ENCODE measurements at regions not wholly inside any gene's neighbourhood (a gene's known extent, or its start where the extent isn't known, plus 50 kb on each side); places are given as distances from the start of the nearest gene placed in this dataset.
A peak's percentile ranks its signal among the peaks of the same experiment; 100 is the strongest.

GRCh38 chr4:96841801-96842200 is 1001.9 kb downstream of the PDHA2 start:
- no peak for DNase-seq

GRCh38 chr4:96844858-96845490 is 1005.1 kb downstream of the PDHA2 start:
- no peak for DNase-seq

- DNase-seq = no peak
Observed at GRCh38 chr4:96845819-96846218, 1005.9 kb downstream of the PDHA2 start.

GRCh38 chr4:96874657-96875056 is 1034.8 kb downstream of the PDHA2 start:
- no peak for DNase-seq

- no peak for DNase-seq
Observed at GRCh38 chr4:96879527-96879926, 1039.6 kb downstream of the PDHA2 start.

GRCh38 chr4:96887857-96888256 is 1048.0 kb downstream of the PDHA2 start:
- no peak for DNase-seq

GRCh38 chr4:96894621-96895020 is 1054.7 kb downstream of the PDHA2 start:
- no peak for DNase-seq

GRCh38 chr4:96895826-96896225 is 1055.9 kb downstream of the PDHA2 start:
- no peak for DNase-seq

- DNase-seq = no peak
Observed at GRCh38 chr4:96912716-96913115, 1072.8 kb downstream of the PDHA2 start.

GRCh38 chr4:96913441-96914080 is 1073.7 kb downstream of the PDHA2 start:
- DNase-seq = no peak

- no peak for DNase-seq
Observed at GRCh38 chr4:96916711-96917110, 1076.8 kb downstream of the PDHA2 start.

- DNase-seq = no peak
Observed at GRCh38 chr4:96936886-96937285, 1097.0 kb downstream of the PDHA2 start.

GRCh38 chr4:96946552-96946951 is 1106.7 kb downstream of the PDHA2 start:
- no peak for DNase-seq

- DNase-seq = no peak
Observed at GRCh38 chr4:96952610-96953009, 1112.7 kb downstream of the PDHA2 start.

GRCh38 chr4:96955226-96955625 is 1115.3 kb downstream of the PDHA2 start:
- DNase-seq = no peak

GRCh38 chr4:96955691-96956090 is 1115.8 kb downstream of the PDHA2 start:
- DNase-seq = no peak

GRCh38 chr4:96969455-96969854 is 1129.6 kb downstream of the PDHA2 start:
- no peak for DNase-seq

GRCh38 chr4:96972920-96973319 is 1133.0 kb downstream of the PDHA2 start:
- no peak for DNase-seq

GRCh38 chr4:96974295-96974694 is 1134.4 kb downstream of the PDHA2 start:
- no peak for DNase-seq

GRCh38 chr4:96983830-96984229 is 1143.9 kb downstream of the PDHA2 start:
- peak; percentile 18 for DNase-seq

GRCh38 chr4:96986816-96987215 is 1146.9 kb downstream of the PDHA2 start:
- no peak for DNase-seq

GRCh38 chr4:96991083-96991482 is 1151.2 kb downstream of the PDHA2 start:
- DNase-seq = no peak

- DNase-seq = no peak
Observed at GRCh38 chr4:96992443-96992842, 1150.8 kb downstream of the STPG2 start.

GRCh38 chr4:96993560-96993959 is 1149.7 kb downstream of the STPG2 start:
- DNase-seq = no peak

- no peak for DNase-seq
Observed at GRCh38 chr4:97003715-97004114, 1139.6 kb downstream of the STPG2 start.
